Retina (tissue), 1 donor: ENCODE measurements at regions not wholly inside any gene's neighbourhood (a gene's known extent, or its start where the extent isn't known, plus 50 kb on each side); places are given as distances from the start of the nearest gene placed in this dataset.
A peak's percentile ranks its signal among the peaks of the same experiment; 100 is the strongest.

Experiments
- DNase-seq: peaks from one replicate; pipeline ENCODE4 v3.0.0-alpha.2; 2016

DNA sequence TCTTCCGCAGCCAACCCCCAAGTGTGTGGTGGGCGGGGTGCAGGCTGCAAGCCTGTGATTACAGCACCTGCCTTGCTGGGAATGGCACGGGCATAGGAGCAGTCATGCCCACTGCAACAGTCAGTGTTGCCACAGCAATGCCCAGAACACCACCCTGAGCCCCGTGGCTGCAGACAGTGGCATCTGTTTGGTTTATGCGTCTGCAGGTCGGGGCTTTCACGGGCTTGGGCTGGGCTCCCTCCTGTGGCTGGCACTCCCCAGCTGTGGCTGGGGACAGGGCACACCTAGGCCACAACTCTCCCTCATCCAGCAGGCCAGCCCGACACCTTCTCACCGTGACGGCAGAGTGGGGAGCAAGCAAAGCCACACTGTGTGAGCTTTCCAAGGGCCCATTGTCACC lies 115.3 kb upstream of the C1QTNF9B start:
- no peak for DNase-seq

DNA sequence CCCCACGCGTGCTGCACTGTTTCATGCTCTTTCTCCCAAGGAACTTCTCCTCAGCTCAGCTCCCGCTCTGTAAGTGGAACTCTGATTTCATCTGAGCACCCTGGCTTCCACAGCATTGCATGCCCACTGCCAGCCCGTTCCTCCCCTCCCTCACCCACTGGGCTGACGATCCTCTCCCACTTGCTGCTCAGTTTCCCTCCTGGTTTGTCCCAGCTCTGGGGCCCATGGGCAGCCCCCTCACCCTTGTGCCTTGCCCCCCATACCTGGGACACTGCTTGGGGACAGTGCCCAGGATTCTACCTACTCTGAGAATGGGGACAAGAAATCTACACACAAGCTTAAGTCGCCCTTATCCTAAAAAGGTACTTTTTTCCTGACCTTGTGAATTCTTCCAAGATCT lies 115.9 kb upstream of the C1QTNF9B start:
- no peak for DNase-seq

DNA sequence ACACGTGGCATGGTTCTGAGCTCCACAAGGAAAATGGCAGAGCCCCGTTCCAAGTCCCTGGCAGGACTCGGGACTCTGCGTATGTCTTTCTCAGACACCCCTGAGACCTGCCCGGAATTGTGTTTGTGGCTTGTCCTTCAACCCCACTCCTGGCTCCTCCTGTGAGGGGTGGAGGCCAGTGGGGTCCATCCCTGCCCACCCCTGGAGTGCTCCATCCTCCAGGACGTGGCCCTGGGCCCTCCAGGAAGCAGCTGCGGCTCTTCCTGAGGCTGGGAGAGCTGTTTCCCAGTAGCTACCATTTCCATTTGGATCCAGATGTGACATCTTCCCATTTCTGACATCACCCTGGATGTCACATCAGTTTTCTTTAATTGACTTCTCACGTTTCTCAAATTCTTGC lies 118.7 kb upstream of the C1QTNF9B start:
- no peak for DNase-seq

DNA sequence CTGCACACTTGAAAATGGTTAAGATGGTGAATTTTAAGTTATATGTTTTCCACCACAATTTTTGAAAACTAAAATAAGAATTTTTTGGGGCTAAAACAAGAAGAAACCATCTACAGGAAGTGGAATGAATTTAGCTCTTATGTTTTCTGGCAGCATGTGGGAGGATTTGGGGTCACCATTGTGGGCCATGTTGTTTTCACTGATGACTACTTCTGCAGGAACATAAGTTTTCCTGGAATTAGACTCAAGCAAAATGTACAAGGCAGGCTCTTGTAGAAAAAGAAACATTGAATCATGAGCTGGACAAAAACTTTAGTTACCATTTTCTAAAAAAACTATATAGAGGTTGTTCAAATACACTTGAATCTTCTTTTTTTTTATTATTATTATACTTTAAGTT lies 125.3 kb upstream of the C1QTNF9B start:
- no peak for DNase-seq

DNA sequence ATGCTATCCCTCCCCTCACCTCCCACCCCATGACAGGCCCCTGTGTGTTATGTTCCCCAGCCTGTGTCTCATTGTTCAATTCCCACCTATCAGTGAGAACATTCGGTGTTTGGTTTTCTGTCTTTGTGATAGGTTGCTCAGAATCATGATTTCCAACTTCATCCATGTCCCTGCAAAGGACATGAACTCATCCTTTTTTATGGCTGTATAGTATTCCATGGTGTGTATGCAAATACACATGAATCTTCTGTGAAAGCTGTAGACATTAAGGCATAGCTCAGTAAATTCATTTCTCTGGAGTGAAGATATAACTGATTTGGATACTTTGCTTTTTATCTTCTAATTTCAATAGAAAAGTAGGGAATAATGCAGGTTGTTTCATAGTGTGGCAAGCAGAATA lies 125.8 kb upstream of the C1QTNF9B start:
- no peak for DNase-seq

DNA sequence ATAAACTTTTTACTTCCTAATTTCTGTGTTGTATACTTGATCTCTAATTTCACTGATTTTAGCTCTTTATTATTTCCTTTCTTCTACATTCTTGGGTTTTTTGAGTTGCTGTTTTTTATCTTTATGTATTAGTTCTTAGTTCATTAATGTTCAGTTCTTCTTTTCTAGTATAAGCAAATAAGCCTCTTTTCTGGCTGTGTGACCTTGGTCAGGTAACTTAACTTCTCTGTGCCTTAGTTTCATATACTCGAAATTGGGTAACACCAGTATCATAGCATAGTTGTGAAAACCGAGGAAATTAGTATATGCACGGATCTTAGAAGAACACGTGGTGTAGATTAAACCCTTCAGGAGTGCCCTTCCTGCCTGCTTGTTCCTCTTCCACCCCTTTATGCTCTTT lies 130.2 kb upstream of the C1QTNF9B start:
- no peak for DNase-seq

DNA sequence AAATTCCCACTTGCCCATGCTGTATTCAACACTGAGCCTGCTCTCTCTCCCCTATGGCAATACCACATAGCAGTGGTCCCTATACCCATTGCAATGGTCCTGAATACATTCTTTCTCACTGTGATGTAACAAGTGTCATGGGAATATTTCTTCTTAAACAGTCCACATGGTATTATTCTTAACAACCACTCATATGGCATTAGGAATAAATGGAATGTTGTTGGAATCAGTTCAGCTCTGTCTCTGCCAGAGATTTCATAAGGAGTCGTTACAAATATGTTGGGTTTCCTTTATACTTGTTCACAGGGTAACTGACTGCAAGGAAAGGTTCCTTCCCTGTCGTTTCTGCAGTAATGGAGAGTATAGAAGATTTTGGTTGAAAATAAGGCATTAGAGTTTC lies 128.3 kb upstream of the SPATA13 start:
- no peak for DNase-seq

DNA sequence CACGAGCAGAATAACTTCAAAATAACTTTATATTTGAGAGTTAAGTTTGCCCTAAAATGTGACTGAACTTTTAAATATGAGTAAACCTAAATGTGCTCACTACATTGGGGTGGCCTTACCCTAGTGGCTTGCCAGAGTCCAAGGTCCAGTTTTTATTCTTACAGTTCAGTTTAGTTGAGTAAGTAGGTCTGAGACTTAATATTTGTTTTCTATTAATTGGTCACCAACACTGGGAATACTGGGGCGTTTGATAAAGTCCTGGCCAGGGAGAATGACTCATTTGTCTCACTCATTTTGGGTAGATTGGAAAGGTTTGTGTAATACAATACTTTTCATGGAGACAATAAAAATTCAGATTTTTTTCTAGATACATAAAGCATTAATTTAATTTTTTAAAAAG lies 127.8 kb upstream of the SPATA13 start:
- DNase-seq, result no peak

DNA sequence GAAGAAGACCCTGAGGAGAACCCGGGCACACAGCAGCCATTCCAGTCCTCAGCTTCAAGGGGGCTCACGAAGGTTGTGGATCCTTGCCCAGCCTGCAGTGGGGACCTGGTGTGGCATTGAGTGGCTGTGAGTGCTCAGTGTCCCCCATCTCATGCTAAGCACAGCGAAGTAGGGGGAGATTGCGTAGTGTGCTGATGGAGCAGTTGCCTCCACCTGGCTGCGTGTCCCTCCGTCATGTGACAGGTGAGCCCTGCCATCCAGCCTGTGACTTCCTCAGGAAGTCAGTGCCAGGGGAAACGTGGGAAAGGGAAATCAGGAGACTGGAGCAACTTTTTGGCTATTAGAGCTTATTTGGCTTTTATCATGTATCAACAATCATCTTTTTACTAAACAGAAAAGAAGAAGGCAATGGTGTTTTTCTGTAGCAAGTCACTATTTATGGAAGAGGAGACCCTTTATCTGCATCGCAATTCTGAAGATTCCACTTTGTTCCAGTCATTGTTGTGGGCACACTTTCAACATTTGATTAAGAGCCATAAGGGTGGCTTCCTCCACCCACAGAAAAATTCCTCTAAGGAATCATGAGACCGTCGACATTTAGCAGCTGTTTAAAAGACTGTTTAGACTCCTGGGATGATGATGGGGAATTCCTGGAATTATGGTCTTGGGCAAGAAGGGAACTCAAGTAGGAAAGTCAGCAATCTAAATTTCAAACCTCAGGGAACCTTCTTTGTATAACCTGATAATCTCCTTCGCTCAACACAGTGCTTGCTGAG lies 126.8 kb upstream of the SPATA13 start:
- no peak for DNase-seq

DNA sequence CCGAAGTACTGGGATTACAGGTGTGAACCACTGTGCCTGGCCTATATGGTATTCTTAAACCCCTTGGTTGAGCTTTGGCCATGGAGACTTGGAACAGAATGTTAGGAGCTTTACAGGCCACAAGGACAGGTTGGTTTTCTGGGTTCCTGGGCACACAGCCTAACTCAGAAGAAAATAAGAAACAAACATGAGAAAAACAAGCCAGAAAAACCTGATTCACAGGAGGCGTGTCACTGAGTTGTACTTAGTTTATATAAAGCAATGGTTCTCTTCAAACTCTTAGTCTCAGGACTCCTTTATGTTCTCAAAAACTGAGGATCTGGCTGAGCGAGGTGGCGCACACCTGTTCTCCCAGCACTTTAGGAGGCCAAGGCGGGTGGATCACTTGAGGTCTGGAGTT lies 125.1 kb upstream of the SPATA13 start:
- no peak for DNase-seq

DNA sequence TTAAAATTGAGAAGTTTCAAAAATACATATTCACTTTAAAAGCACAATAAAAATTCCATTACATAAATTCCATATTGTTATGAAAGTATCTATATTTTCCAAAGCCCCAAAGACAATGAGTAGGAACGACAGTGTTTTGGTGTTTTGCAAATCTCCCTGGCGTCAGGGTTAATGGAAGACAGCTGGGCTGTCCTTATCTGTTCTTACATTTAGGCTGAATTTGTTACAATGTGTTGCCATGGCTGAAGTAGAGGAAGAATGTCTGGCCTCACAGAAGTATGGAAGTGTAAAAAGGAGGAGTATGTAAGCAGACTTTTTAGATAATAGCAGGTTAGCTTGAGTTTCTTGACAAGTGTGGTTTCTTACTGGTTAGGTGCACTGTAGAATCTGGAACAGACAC lies 124.4 kb upstream of the SPATA13 start:
- DNase-seq, result no peak

DNA sequence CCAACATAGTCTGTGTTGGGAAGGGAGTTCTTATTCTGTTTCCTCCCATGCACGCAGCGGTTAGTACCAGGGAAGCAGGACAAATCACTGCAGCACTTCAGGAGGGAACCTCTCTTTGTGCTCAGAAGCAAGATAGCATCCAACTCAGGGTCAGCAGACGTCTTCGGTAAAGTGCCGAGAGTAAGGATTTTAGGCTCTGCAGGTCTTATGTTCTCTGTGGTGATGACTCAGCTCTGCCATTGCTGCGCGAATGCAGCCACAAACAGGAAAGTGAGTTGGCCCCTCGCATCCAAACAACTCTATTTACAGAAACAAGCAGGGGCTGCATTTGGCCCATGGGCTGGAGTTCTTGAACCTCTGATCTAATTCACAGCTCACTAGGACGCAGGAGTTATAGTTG lies 122.1 kb upstream of the SPATA13 start:
- DNase-seq, result no peak

DNA sequence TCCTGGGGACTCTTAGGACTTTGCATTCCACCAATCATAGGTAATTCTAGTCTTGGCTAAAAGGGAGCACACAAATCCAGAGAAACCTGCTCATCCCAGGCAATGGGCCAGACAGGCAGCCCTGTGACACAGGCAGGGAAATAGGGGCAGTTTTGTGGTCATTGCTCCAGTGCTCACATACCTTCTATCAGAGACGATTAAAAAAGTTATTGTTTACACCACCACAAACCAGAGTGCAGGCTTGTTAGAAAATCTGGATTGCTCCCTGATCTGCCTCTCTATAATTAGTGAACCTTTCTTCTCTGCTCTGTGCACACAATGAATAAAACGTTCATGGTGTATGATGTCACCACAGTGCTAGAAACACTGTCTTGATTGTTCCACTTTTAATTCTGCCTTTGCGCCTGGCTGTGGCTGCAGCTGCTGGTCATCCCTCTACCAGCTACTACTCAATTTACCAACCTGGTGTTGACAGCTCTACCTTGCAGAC lies 121.6 kb upstream of the SPATA13 start:
- DNase-seq, result peak; percentile 68

DNA sequence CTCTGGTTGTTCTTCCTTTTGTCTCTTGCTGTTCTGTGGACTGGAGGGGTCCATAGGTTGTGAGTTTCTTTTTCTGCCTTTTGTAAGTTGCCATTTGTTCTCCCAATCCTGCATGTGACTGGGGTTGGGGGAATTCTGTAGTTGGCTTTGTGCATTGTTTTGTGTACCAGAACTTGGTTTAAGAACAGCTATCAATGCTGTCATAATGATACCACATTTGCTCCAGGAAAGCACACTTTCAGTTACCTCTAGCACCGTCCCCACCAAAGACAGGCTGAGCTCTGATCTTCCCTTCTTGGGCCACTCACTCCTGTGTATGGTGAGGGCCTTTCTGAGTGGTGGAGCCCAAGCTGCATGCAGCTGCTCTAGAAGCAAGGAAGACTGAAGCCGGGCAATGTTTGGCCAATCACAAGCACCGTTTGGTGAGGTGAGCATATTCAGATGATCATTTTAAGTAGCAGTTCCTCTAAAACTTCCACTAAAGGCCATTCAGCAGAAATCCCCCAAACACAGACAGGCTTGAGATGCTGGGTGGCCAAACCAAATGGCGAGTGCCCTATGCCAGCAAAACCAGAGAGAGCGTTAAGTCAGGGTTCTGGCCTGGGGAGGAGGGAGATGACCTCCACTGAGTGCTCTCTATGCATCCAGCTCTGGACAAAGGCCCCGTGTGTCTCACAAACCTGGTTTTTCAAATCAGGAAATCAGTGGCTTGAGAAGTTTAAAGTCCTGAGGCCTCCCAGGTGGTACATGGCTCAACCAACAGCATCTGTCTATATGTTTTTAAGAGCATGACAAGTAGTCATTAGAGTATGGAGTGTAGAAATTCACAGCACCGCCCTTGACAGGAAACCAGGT lies 120.7 kb upstream of the SPATA13 start:
- no peak for DNase-seq

DNA sequence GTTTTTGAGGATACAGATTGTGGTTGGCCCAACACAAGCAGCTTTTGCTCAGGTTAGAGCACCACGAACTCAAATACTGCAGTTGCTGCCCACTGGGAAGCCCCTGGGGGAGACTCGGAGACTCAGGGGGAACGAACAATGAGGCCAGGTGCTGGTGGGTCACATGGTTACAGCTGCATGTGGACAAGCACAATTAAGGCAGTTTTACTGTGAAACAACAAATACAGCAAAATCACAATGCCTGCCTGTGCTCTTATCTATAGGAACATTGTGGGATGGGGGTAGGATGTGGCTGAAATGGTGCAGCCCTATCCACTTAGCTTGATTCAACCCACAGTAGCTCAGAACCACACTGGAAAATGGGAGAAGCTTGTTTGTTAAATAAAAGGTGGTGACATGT lies 119.7 kb upstream of the SPATA13 start:
- DNase-seq, result no peak

DNA sequence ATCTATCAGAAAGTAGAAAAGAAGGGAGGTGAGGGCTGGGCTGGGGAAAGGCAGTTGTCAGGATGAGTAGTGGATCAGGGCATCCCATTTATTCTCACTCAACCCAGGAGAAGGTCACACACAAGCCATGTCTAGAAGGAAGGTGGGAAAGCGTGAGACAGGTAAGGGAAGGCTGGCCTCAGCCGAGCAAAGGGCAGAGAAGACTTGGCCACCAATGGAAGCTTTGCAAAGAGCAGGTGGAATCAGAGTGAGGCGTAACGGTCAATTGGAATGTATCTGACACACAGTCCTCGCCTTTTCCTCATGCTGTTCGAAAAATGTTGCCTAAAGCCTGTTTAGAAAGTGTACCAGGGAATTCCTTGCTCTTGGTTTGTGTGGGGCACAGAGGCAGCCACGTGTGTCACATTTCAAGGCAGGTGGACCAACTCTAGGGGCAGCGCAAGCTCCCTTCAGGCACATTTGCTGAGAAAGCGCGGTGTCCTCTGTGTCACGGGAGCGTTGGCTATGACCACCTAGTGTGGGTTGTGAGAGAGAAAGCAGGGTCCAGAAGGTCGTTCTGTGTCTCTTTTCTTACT lies 118.8 kb upstream of the SPATA13 start:
- DNase-seq, result no peak

DNA sequence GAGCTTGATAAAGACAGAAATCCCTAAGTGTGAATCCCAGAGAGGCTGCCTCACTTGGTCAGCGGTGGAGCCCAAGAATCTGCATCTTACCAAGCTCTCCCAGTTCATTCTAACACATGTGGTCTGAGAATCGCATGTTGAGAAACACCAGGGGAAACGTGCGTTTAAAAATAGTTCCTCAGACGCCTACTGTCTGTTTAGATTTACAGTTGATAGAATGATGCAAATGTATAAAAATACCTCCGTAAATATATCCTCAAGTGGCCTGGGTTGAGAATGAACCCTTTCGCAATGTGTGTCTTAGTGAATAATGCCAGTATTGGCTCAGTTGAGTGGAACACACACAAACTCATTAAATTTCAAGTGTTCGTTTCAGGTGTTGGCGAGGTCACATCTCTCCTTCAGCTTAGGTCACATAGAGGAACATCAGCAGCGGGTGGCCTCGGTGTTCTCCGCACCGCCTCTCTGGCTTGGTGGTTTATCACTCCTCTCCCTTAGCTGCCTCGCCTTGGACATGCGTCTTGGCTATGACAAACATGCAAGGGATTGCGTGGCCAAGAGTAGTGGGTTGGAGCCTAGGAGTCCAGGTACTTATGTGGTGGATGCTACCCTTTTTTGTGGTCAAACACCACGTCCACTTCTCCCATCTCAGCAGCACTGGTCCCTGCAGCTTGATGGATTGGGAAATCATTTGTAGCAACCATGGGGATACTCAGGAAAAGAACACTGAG lies 117.6 kb upstream of the SPATA13 start:
- DNase-seq, result no peak

DNA sequence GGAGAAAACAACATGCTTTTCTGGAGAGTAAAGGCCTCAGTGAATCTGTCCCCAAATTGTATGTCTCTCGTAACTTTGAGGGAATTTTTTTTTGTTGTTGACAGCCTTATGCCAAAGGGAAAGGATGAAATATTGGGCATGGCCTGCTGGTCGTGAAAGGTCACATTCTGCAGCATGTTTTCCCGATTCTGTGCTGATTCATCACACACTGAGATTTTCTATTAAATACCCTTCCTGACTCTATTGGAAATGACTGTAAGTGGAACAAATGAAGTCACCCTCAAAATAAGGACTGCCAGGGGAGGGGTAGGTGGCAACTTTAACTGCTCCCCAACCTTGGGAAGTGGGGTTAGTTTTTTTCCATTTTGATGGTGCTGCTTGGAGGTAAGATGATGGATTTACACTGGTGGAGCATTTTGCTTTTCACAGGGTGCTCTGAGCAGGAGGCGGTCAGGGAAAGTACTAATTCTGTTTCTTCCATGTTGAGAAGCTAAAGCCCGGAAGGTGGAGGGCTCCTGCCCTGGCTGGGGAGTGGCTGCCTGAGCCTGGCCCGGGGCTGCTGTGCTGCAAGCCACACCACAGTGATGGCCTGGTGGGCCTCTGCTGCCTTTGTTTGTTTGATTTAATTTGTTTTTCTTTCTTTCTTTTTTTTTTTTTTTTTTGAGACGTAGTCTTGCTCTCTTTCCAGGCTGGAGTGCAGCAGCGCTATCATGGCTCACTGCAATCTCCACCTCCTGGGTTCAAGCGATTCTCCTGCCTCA lies 116.8 kb upstream of the SPATA13 start:
- no peak for DNase-seq

DNA sequence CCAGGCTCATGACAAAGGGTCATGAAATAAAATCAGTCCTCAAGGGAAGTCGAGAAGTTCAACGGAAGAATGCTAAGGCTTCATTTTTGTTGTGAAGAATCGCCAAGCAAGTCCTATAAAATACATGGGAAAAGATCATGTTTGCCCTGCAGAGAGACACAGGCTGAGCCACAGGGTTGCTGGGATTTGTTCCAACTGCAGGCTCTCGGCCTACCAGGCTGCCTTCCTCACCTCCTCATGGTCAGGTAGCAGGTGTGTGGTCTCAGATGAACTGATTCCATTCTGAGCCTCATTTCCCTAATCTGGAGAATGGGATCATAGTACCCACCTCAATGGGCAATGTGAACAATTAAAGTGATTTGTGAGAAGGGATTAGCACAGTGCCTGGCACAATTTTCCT lies 114.9 kb upstream of the SPATA13 start:
- DNase-seq, result no peak

DNA sequence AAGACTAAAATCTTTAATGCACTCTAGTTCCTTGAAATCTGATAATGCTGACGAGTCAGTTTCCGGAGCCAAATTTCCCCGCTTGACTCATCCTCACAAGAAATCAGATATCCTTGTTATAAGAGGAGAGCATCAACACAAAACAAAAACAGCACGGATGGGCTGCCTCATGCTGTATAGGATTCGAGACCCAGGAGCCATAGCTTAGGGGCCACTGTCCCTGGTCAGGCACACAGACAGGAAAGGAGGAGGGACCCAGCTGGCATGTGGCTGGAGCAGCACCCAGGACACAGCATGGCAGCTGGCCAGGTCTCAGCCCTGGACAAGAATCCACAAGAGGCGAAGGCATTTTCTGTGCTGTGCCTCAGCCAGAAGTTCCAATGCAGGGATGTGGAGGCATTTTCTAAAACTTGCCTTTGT lies 110.2 kb upstream of the SPATA13 start:
- DNase-seq, result no peak

DNA sequence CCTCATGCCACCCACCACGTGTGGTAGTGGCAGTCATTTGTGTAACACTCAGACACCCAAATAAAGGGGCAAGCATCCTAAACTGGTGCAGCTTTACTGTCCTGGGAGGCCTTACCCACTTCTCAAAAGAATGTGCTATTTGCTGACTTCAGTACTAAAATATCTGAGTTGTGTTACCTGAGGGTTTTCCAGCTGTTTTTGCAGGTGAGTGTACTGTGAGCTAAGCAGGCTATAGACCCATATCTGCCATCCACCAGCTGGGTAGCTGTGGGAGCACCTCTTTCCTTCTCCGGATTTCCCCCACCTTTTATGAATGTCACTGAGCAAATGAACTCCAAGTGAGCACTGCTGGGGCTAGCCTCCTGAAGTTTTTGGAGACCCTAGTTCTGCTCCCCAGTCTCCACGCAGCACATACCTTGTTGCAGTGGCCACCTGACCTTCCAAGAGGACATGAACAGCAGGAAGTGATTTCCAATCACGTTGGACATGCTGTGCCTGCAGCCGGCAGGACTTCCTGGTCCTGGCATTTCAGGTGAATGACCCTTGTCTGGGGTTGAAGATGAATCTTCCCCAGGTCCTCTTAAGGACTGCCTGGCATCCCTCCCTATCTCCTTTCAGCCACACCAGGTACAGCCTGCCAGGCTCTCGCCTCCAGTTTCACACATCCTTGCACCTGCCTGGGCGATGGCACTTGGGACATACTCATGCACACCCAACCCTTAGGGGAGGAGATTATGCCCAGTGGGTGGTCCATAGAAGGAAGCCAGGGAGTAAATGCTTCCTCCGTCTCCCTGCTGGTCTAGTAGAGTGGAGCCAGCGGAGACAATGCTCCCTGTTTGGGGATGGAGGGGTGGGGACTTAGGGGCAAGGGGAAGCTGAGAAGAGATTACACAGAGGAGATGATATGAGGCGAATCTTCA lies 109.5 kb upstream of the SPATA13 start:
- no peak for DNase-seq
